Uterus (tissue), 3 donors: ENCODE measurements at regions not wholly inside any gene's neighbourhood (a gene's known extent, or its start where the extent isn't known, plus 50 kb on each side); places are given as distances from the start of the nearest gene placed in this dataset.

Source experiments
- DNase-seq, 2 donors: peaks; one replicate each; pipeline ENCODE4 v3.0.0-alpha.2; 2019 to 2020
- H3K27ac ChIP-seq, 2 donors: fragments of 200-600 bp; sonication (generic); 1 replicate in 1 of 2; 2 replicates in 1 of 2; pipeline ENCODE4 v1.5.1; 2016 to 2018
- H3K27me3 ChIP-seq, 2 donors: fragments of 200-600 bp; sonication (generic); one replicate each; pipeline ENCODE4 v1.5.1; 2018 to 2019; ENCODE audit warnings: control low read depth in 1 of 2
- H3K36me3 ChIP-seq, 2 donors: fragments of 200-600 bp; sonication (generic); one replicate each; pipeline ENCODE4 v1.5.1; 2019; ENCODE audit warnings: control low read depth in 1 of 2
- H3K4me1 ChIP-seq, 2 donors: fragments of 200-600 bp; sonication (generic); one replicate each; pipeline ENCODE4 v1.5.1; 2018 to 2019; ENCODE audit warnings: control low read depth in 1 of 2
- H3K4me3 ChIP-seq, 2 donors: fragments of 200-600 bp; sonication (generic); 1 replicate in 1 of 2; 2 replicates in 1 of 2; pipeline ENCODE4 v1.5.1; 2018 to 2019; ENCODE audit warnings: mild to moderate bottlenecking in 1 of 2
- H3K9me3 ChIP-seq, 2 donors: fragments of 200-600 bp; sonication (generic); one replicate each; pipeline ENCODE4 v1.5.1; 2019; ENCODE audit warnings: control low read depth in 1 of 2
- CTCF ChIP-seq, 4 experiments: fragments of 200-600 bp in 2 of 4; fragments of 450-650 bp in 2 of 4; sonication (generic) in 2 of 4; IDR thresholded peaks; one replicate each; pipeline ENCODE4 v1.5.1; 2016 to 2019; ENCODE audit warnings: antibody characterized with exemption in 4 of 4, mild to moderate bottlenecking in 2 of 4, moderate library complexity in 1 of 4
- POLR2A ChIP-seq, 2 donors: fragments of 450-650 bp; IDR thresholded peaks; one replicate each; pipeline ENCODE4 v1.6.1; 2016; ENCODE audit warnings: antibody characterized with exemption in 2 of 2, mild to moderate bottlenecking in 1 of 2, moderate library complexity in 1 of 2
- intact Hi-C: fragments of 100-400 bp; cut with DNase I; formaldehyde crosslinking; loops from one replicate; pipeline ENCODE4 v1.15.1; 2023; ENCODE audit warnings: low total_unique reads
- donor health status: DM: yes; HTN: yes; CAD: no.

GRCh38 chr6:167664678-167665660 is 161.7 kb upstream of the AFDN start:
- H3K27me3 ChIP-seq: no peaks in the 10 kb centered on the region
- no peak for TF ChIP-seq POLR2A (IDR thresholded peaks at IDR 0.05)
- no peak for TF ChIP-seq CTCF (IDR thresholded peaks at IDR 0.05)
- no peaks in the 10 kb centered on the region for H3K9me3 ChIP-seq
- no peaks in the 10 kb centered on the region for H3K36me3 ChIP-seq
- peaks cover 0 to 6% of the 10 kb centered on the region in 2 donors for H3K4me1 ChIP-seq
- H3K4me3 ChIP-seq: no peak overlapping the region
- H3K27ac ChIP-seq: no peak overlapping the region
- intact Hi-C loops: no loop called here
- DNase-seq: no peak

GRCh38 chr6:167665698-167666330 is 160.9 kb upstream of the AFDN start:
- Histone ChIP-seq H3K4me3 (no peak overlapping the region), H3K4me1 (peaks cover 0 to 6% of the 10 kb centered on the region in 2 donors), H3K9me3 (no peaks in the 10 kb centered on the region), H3K27me3 (no peaks in the 10 kb centered on the region), H3K27ac (no peak overlapping the region), H3K36me3 (no peaks in the 10 kb centered on the region)
- intact Hi-C loops: no loop called here
- TF ChIP-seq POLR2A (IDR thresholded peaks at IDR 0.05) (no peak), CTCF (IDR thresholded peaks at IDR 0.05) (no peak)
- DNase-seq: no peak

- Histone ChIP-seq H3K9me3 (no peaks in the 10 kb centered on the region), H3K36me3 (no peaks in the 10 kb centered on the region), H3K27ac (no peak overlapping the region), H3K4me3 (no peak overlapping the region), H3K4me1 (peaks cover 0 to 6% of the 10 kb centered on the region in 2 donors), H3K27me3 (no peaks in the 10 kb centered on the region)
- no peak for DNase-seq
- intact Hi-C loops: no loop called here
- no peak for TF ChIP-seq CTCF (IDR thresholded peaks at IDR 0.05)
- no peak for TF ChIP-seq POLR2A (IDR thresholded peaks at IDR 0.05)
Measured at GRCh38 chr6:167666571-167667203, 160.0 kb upstream of the AFDN start.

GRCh38 chr6:167667204-167668018 is 159.3 kb upstream of the AFDN start:
- no peak for TF ChIP-seq CTCF (IDR thresholded peaks at IDR 0.05)
- no peak for TF ChIP-seq POLR2A (IDR thresholded peaks at IDR 0.05)
- no peaks in the 10 kb centered on the region for H3K36me3 ChIP-seq
- no peak overlapping the region for H3K27ac ChIP-seq
- H3K4me1 ChIP-seq: no peaks in the 10 kb centered on the region
- no peak overlapping the region for H3K4me3 ChIP-seq
- no peaks in the 10 kb centered on the region for H3K27me3 ChIP-seq
- H3K9me3 ChIP-seq: no peaks in the 10 kb centered on the region
- no peak for DNase-seq
- intact Hi-C loops: no loop called here
